Mesenchymal stem cell (in vitro differentiated cells and primary cell): ENCODE measurements at regions not wholly inside any gene's neighbourhood (a gene's known extent, or its start where the extent isn't known, plus 50 kb on each side); places are given as distances from the start of the nearest gene placed in this dataset.

Experiments
- DNase-seq: peaks from one replicate; pipeline ENCODE4 v3.0.0-alpha.2; 2013
- H2AFZ ChIP-seq: one replicate; pipeline ENCODE4 v1.6.1; 2013; ENCODE audit warnings: low read depth, mild to moderate bottlenecking, control low read depth, inconsistent platforms, low read length, moderate library complexity
- H2AK5ac ChIP-seq: 2 replicates; pipeline ENCODE4 v1.6.1; 2013; ENCODE audit warnings: low read length, moderate library complexity, mild to moderate bottlenecking, inconsistent platforms; ENCODE audit not compliant: severe bottlenecking
- H2BK120ac ChIP-seq: one replicate; pipeline ENCODE4 v1.6.1; 2013; ENCODE audit warnings: low read depth, mild to moderate bottlenecking, inconsistent platforms, low read length, moderate library complexity
- H2BK12ac ChIP-seq, 2 experiments: one replicate each; pipeline ENCODE4 v1.6.1; 2013; ENCODE audit warnings: inconsistent platforms in 2 of 2, low read length in 2 of 2, mild to moderate bottlenecking in 2 of 2, moderate library complexity in 2 of 2, control low read depth in 1 of 2
- H2BK15ac ChIP-seq: one replicate; pipeline ENCODE4 v1.6.1; 2013; ENCODE audit warnings: mild to moderate bottlenecking, low read depth, inconsistent platforms; ENCODE audit not compliant: poor library complexity, severe bottlenecking
- H2BK5ac ChIP-seq: 2 replicates; pipeline ENCODE4 v1.6.1; 2013; ENCODE audit warnings: low read depth, mild to moderate bottlenecking, low read length, control low read depth, inconsistent platforms; ENCODE audit not compliant: poor library complexity, severe bottlenecking
- H3K14ac ChIP-seq, 2 experiments: one replicate each; pipeline ENCODE4 v1.6.1; 2013; ENCODE audit warnings: inconsistent platforms in 2 of 2, low read length in 2 of 2, control low read depth in 1 of 2, mild to moderate bottlenecking in 1 of 2, moderate library complexity in 1 of 2
- H3K18ac ChIP-seq, 2 experiments: one replicate each; pipeline ENCODE4 v1.6.1; 2013; ENCODE audit warnings: inconsistent platforms in 2 of 2, low read length in 2 of 2, control low read depth in 1 of 2, low read depth in 1 of 2, mild to moderate bottlenecking in 1 of 2
- H3K23ac ChIP-seq, 2 experiments: one replicate each; pipeline ENCODE4 v1.6.1; 2013; ENCODE audit warnings: inconsistent platforms in 2 of 2, low read length in 2 of 2, mild to moderate bottlenecking in 2 of 2, moderate library complexity in 2 of 2, control low read depth in 1 of 2
- H3K27ac ChIP-seq: 2 replicates; pipeline ENCODE4 v1.5.1; 2013; ENCODE audit warnings: mild to moderate bottlenecking, moderate library complexity, low read length, control low read depth, inconsistent platforms; ENCODE audit not compliant: poor library complexity, severe bottlenecking
- H3K27me3 ChIP-seq, 2 experiments: 2 replicates each; pipeline versions ENCODE4 v1.6.1 to v1.7.0; 2013; ENCODE audit warnings: low read length in 2 of 2, mild to moderate bottlenecking in 2 of 2, moderate library complexity in 2 of 2, control low read depth in 1 of 2, inconsistent platforms in 1 of 2; ENCODE audit not compliant: control insufficient read depth in 1 of 2, insufficient read depth in 1 of 2
- H3K36me3 ChIP-seq, 2 experiments: 2 replicates each; pipeline versions ENCODE4 v1.6.1 to v1.7.0; 2013; ENCODE audit warnings: low read length in 2 of 2, control low read depth in 1 of 2, inconsistent platforms in 1 of 2, low read depth in 1 of 2, mild to moderate bottlenecking in 1 of 2; ENCODE audit not compliant: insufficient read depth in 2 of 2, control insufficient read depth in 1 of 2
- H3K4ac ChIP-seq, 2 experiments: one replicate each; pipeline ENCODE4 v1.6.1; 2013; ENCODE audit warnings: inconsistent platforms in 2 of 2, low read length in 2 of 2, mild to moderate bottlenecking in 2 of 2, moderate library complexity in 2 of 2, control low read depth in 1 of 2, low read depth in 1 of 2
- H3K4me1 ChIP-seq: 2 replicates; pipeline ENCODE4 v1.6.1; 2013; ENCODE audit warnings: low read depth, low read length, control low read depth; ENCODE audit not compliant: control insufficient read depth, insufficient read depth
- H3K4me2 ChIP-seq: 2 replicates; pipeline ENCODE4 v1.6.1; 2013; ENCODE audit warnings: low read length, mild to moderate bottlenecking, inconsistent platforms; ENCODE audit not compliant: poor library complexity, severe bottlenecking
- H3K4me3 ChIP-seq, 2 experiments: 2 replicates each; pipeline versions ENCODE4 v1.5.1 to v1.7.0; 2013; ENCODE audit warnings: low read length in 2 of 2, mild to moderate bottlenecking in 2 of 2, control low read depth in 1 of 2, low read depth in 1 of 2; ENCODE audit not compliant: insufficient read depth in 1 of 2
- H3K79me1 ChIP-seq: replicated peaks from 2 replicates; pipeline ENCODE4 v1.6.1; 2013; ENCODE audit warnings: mild to moderate bottlenecking, control low read depth, low read length, inconsistent platforms; ENCODE audit not compliant: poor library complexity, severe bottlenecking
- H3K9ac ChIP-seq: 2 replicates; pipeline ENCODE4 v1.7.0; 2013; ENCODE audit warnings: mild to moderate bottlenecking, low read length, moderate library complexity
- H3K9me3 ChIP-seq: 2 replicates; pipeline ENCODE4 v1.7.0; 2013; ENCODE audit warnings: mild to moderate bottlenecking, low read length; ENCODE audit not compliant: control insufficient read depth
- H4K8ac ChIP-seq: one replicate; pipeline ENCODE4 v1.6.1; 2013; ENCODE audit warnings: inconsistent platforms, mild to moderate bottlenecking, low read length, moderate library complexity
- H4K91ac ChIP-seq: one replicate; pipeline ENCODE4 v1.6.1; 2013; ENCODE audit warnings: mild to moderate bottlenecking, low read length, inconsistent platforms
- WGBS: methylation state at CpG from one replicate; pipeline ENCODE4 v1.1.7; 2013; ENCODE audit warnings: mixed read lengths; 5-methylcytosine and 5-hydroxymethylcytosine counted together

GRCh38 chr17:13727441-13728171 lies 125.9 kb upstream of the HS3ST3A1 start:
- Histone ChIP-seq H4K8ac (no peak overlapping the region), H2AK5ac (no peak overlapping the region), H3K9ac (no peak overlapping the region), H3K9me3 (no peaks in the 10 kb centered on the region), H3K79me1 (no peaks in the 10 kb centered on the region), H3K18ac (no peak overlapping the region), H3K36me3 (no peaks in the 10 kb centered on the region), H2AFZ (no peak overlapping the region), H3K23ac (no peak overlapping the region), H2BK120ac (no peak overlapping the region), H3K4me3 (no peak overlapping the region), H3K14ac (no peak overlapping the region), H2BK5ac (no peak overlapping the region), H3K4me1 (no peaks in the 10 kb centered on the region), H3K4me2 (no peak overlapping the region), H2BK12ac (no peak overlapping the region), H4K91ac (no peak overlapping the region), H3K4ac (no peak overlapping the region), H3K27me3 (no peaks in the 10 kb centered on the region), H2BK15ac (no peak overlapping the region), H3K27ac (no peak overlapping the region)
- peak; percentile 79 for DNase-seq
- WGBS, result 28% methylated on average over 4 of the region's 6 CpGs

- Histone ChIP-seq H3K27ac (no peak overlapping the region), H2BK15ac (no peak overlapping the region), H3K9me3 (no peaks in the 10 kb centered on the region), H3K4me3 (no peak overlapping the region), H3K18ac (no peak overlapping the region), H3K79me1 (no peaks in the 10 kb centered on the region), H2BK5ac (no peak overlapping the region), H2AFZ (no peak overlapping the region), H3K27me3 (no peaks in the 10 kb centered on the region), H3K4ac (no peak overlapping the region), H3K4me2 (no peak overlapping the region), H2AK5ac (no peak overlapping the region), H2BK120ac (no peak overlapping the region), H3K14ac (no peak overlapping the region), H2BK12ac (no peak overlapping the region), H4K91ac (no peak overlapping the region), H3K36me3 (no peaks in the 10 kb centered on the region), H3K9ac (no peak overlapping the region), H4K8ac (no peak overlapping the region), H3K23ac (no peak overlapping the region), H3K4me1 (no peaks in the 10 kb centered on the region)
- WGBS, result 26% methylated on average over 2 of the region's 4 CpGs
- no peak for DNase-seq
Measured at GRCh38 chr17:13728781-13729180, 127.1 kb upstream of the HS3ST3A1 start.

- Histone ChIP-seq H3K4me2 (no peak overlapping the region), H3K4ac (no peak overlapping the region), H3K36me3 (no peaks in the 10 kb centered on the region), H3K27me3 (no peaks in the 10 kb centered on the region), H3K18ac (no peak overlapping the region), H3K4me1 (no peaks in the 10 kb centered on the region), H2BK5ac (no peak overlapping the region), H2BK15ac (no peak overlapping the region), H3K9me3 (no peaks in the 10 kb centered on the region), H2BK120ac (peak overlapping the region; percentile 19), H3K4me3 (no peak overlapping the region), H4K8ac (no peak overlapping the region), H2AK5ac (no peak overlapping the region), H2BK12ac (no peak overlapping the region), H3K23ac (no peak overlapping the region), H3K79me1 (no peaks in the 10 kb centered on the region), H4K91ac (no peak overlapping the region), H3K9ac (no peak overlapping the region), H3K27ac (no peak overlapping the region), H3K14ac (no peak overlapping the region), H2AFZ (no peak overlapping the region)
- DNase-seq, result no peak
- 86% methylated on average over 9 of the region's 10 CpGs for WGBS
Measured at GRCh38 chr17:13729466-13730134, 127.9 kb upstream of the HS3ST3A1 start.

GRCh38 chr17:13734880-13735279 lies 133.2 kb upstream of the HS3ST3A1 start:
- Histone ChIP-seq H3K18ac (no peak overlapping the region), H3K14ac (no peak overlapping the region), H2AFZ (no peak overlapping the region), H3K4me3 (no peak overlapping the region), H3K4ac (no peak overlapping the region), H3K9me3 (peaks cover 10% of the 10 kb centered on the region), H3K23ac (no peak overlapping the region), H3K9ac (no peak overlapping the region), H3K4me1 (no peaks in the 10 kb centered on the region), H4K8ac (no peak overlapping the region), H3K4me2 (no peak overlapping the region), H4K91ac (no peak overlapping the region), H3K27ac (no peak overlapping the region), H2BK15ac (no peak overlapping the region), H2BK5ac (no peak overlapping the region), H3K36me3 (no peaks in the 10 kb centered on the region), H3K79me1 (no peaks in the 10 kb centered on the region), H3K27me3 (no peaks in the 10 kb centered on the region), H2BK12ac (no peak overlapping the region), H2AK5ac (no peak overlapping the region), H2BK120ac (no peak overlapping the region)
- DNase-seq, result no peak
- WGBS, result no CpG with 5 or more reads among the region's 1 CpG
